H1 (cell line): ENCODE measurements at regions not wholly inside any gene's neighbourhood (a gene's known extent, or its start where the extent isn't known, plus 50 kb on each side); places are given as distances from the start of the nearest gene placed in this dataset.

ENCODE experiments used
- CTCF ChIA-PET: fragments of 300-600 bp; sonication (Branson Sonifier 250); formaldehyde crosslinking; loops from one replicate; lab custom pipeline; 2021; ENCODE audit not compliant: partially characterized antibody; lab: Charles Lee
- POLR2A ChIA-PET: fragments of 300-600 bp; sonication (Branson Sonifier 250); formaldehyde crosslinking; loops from one replicate; lab custom pipeline; 2021; ENCODE audit warnings: inconsistent platforms; ENCODE audit not compliant: partially characterized antibody; lab: Charles Lee
- DNase-seq, 2 experiments: peaks; one replicate each; pipeline versions ENCODE4 v3.0.0 to v3.0.0-alpha.2; 2010 to 2022; ENCODE audit warnings: low spot score in 2 of 2, low read depth in 1 of 2, mixed read lengths in 1 of 2
- FAIRE-seq: peaks from 2 replicates; lab custom pipeline; 2011; peaks lifted over from hg19 to GRCh38; lab: Jason Lieb, UNC
- H2AFZ ChIP-seq: 2 replicates; pipeline ENCODE4 v1.8.1; 2012; ENCODE audit warnings: low read length, inconsistent platforms
- H2AK5ac ChIP-seq: 2 replicates; pipeline ENCODE4 v1.6.1; 2013; ENCODE audit warnings: low read depth, low read length
- H2BK120ac ChIP-seq: replicated peaks from 2 replicates; pipeline ENCODE3; 2013; ENCODE audit warnings: low read depth, low read length, inconsistent platforms
- H2BK12ac ChIP-seq: 2 replicates; pipeline ENCODE4 v1.6.1; 2013; ENCODE audit warnings: low read depth, low read length
- H2BK15ac ChIP-seq: 2 replicates; pipeline ENCODE4 v1.6.1; 2013; ENCODE audit warnings: low read length
- H2BK20ac ChIP-seq: 2 replicates; pipeline ENCODE4 v1.6.1; 2013; ENCODE audit warnings: low read length
- H2BK5ac ChIP-seq: 2 replicates; pipeline ENCODE4 v1.6.1; 2013; ENCODE audit warnings: low read depth, low read length
- H3K14ac ChIP-seq: 2 replicates; pipeline ENCODE4 v1.6.1; 2013; ENCODE audit warnings: inconsistent platforms; ENCODE audit not compliant: insufficient read length
- H3K18ac ChIP-seq: 2 replicates; pipeline ENCODE4 v1.6.1; 2013; ENCODE audit warnings: low read length; ENCODE audit errors: extremely low read depth
- H3K23ac ChIP-seq: 2 replicates; pipeline ENCODE4 v1.6.1; 2013; ENCODE audit warnings: inconsistent platforms; ENCODE audit not compliant: insufficient read length
- H3K23me2 ChIP-seq: 2 replicates; pipeline ENCODE4 v1.6.1; 2013; ENCODE audit warnings: low read depth, low read length
- H3K27ac ChIP-seq: 2 replicates; pipeline ENCODE4 v1.6.1; 2011; ENCODE audit warnings: low read depth, low read length, inconsistent platforms
- H3K27me3 ChIP-seq, 4 experiments: replicated peaks in 1 of 4; 1 replicate in 1 of 4; 2 replicates in 3 of 4; pipeline versions ENCODE4 v1.6.1 to v1.8.1; 2011 to 2013; ENCODE audit warnings: low read length in 3 of 4, mild to moderate bottlenecking in 3 of 4, inconsistent platforms in 2 of 4, mixed read lengths in 2 of 4, moderate library complexity in 1 of 4; ENCODE audit not compliant: control insufficient read depth in 3 of 4, insufficient read depth in 3 of 4; ENCODE audit errors: extremely low read depth in 1 of 4
- H3K36me3 ChIP-seq, 4 experiments: 2 replicates each; pipeline versions ENCODE4 v1.6.1 to v1.8.1; 2011 to 2013; ENCODE audit warnings: mild to moderate bottlenecking in 4 of 4, low read length in 3 of 4, moderate library complexity in 2 of 4, control low read depth in 1 of 4, inconsistent platforms in 1 of 4; ENCODE audit not compliant: insufficient read depth in 4 of 4, control insufficient read depth in 2 of 4
- H3K4ac ChIP-seq: replicated peaks from 2 replicates; pipeline ENCODE3; 2013; ENCODE audit warnings: low read length, low read depth, mixed read lengths, inconsistent platforms; ENCODE audit not compliant: insufficient read length
- H3K4me1 ChIP-seq, 4 experiments: replicated peaks in 1 of 4; 1 replicate in 1 of 4; 2 replicates in 3 of 4; pipeline versions ENCODE4 v1.6.1 to v1.8.1; 2011 to 2013; ENCODE audit warnings: low read length in 3 of 4, inconsistent platforms in 2 of 4, mixed read lengths in 1 of 4; ENCODE audit not compliant: insufficient read depth in 4 of 4, control insufficient read depth in 3 of 4
- H3K4me2 ChIP-seq, 2 experiments: 2 replicates each; pipeline versions ENCODE4 v1.6.1 to v1.8.1; 2011 to 2013; ENCODE audit warnings: low read depth in 2 of 2, low read length in 2 of 2, control low read depth in 1 of 2, inconsistent platforms in 1 of 2, mild to moderate bottlenecking in 1 of 2; ENCODE audit not compliant: insufficient read depth in 1 of 2
- H3K4me3 ChIP-seq, 4 experiments: fragments of 200-600, 300-600 bp in 1 of 4; sonication (generic), shearing (Covaris generic), sonication (Bioruptor Twin) in 1 of 4; 2 replicates each; pipeline versions ENCODE4 v1.5.1 to v1.8.1; 2011 to 2016; ENCODE audit warnings: low read length in 4 of 4, low read depth in 3 of 4, control low read depth in 2 of 4, inconsistent platforms in 2 of 4, mild to moderate bottlenecking in 2 of 4, mixed read lengths in 1 of 4, moderate library complexity in 1 of 4; ENCODE audit not compliant: insufficient read depth in 2 of 4; ENCODE audit errors: extremely low read depth in 1 of 4
- H3K56ac ChIP-seq: replicated peaks from 2 replicates; pipeline ENCODE3; 2013; ENCODE audit warnings: low read depth, mild to moderate bottlenecking, mixed read lengths, low read length, inconsistent platforms; ENCODE audit not compliant: insufficient read length
- H3K79me1 ChIP-seq: 2 replicates; pipeline ENCODE4 v1.6.1; 2013; ENCODE audit warnings: low read depth, low read length, control low read depth
- H3K79me2 ChIP-seq, 2 experiments: 2 replicates each; pipeline versions ENCODE4 v1.6.1 to v1.8.1; 2012 to 2013; ENCODE audit warnings: low read length in 2 of 2, mild to moderate bottlenecking in 2 of 2, inconsistent platforms in 1 of 2; ENCODE audit not compliant: insufficient read depth in 2 of 2, control insufficient read depth in 1 of 2
- H3K9ac ChIP-seq, 4 experiments: replicated peaks in 1 of 4; 1 replicate in 1 of 4; 2 replicates in 3 of 4; pipeline versions ENCODE4 v1.6.1 to v1.8.1; 2011 to 2013; ENCODE audit warnings: low read depth in 3 of 4, low read length in 3 of 4, control low read depth in 2 of 4, mild to moderate bottlenecking in 2 of 4, moderate library complexity in 2 of 4, inconsistent platforms in 1 of 4; ENCODE audit errors: extremely low read depth in 1 of 4
- H3K9me3 ChIP-seq, 2 experiments: 2 replicates each; pipeline versions ENCODE4 v1.6.1 to v1.8.1; 2012 to 2013; ENCODE audit warnings: mild to moderate bottlenecking in 2 of 2, moderate library complexity in 2 of 2, control low read depth in 1 of 2, inconsistent platforms in 1 of 2, low read depth in 1 of 2, low read length in 1 of 2, mixed read lengths in 1 of 2; ENCODE audit not compliant: insufficient read depth in 2 of 2
- H4K20me1 ChIP-seq, 2 experiments: replicated peaks in 1 of 2; 2 replicates each; pipeline versions ENCODE3 to v1.8.1; 2011 to 2013; ENCODE audit warnings: inconsistent platforms in 2 of 2, low read length in 2 of 2, mild to moderate bottlenecking in 1 of 2; ENCODE audit not compliant: insufficient read depth in 2 of 2, control insufficient read depth in 1 of 2
- H4K5ac ChIP-seq: 2 replicates; pipeline ENCODE4 v1.6.1; 2013; ENCODE audit warnings: low read length, low read depth, mixed read lengths, inconsistent platforms; ENCODE audit not compliant: insufficient read length
- H4K8ac ChIP-seq: 2 replicates; pipeline ENCODE4 v1.8.0; 2013; ENCODE audit warnings: mild to moderate bottlenecking, moderate library complexity, low read length, inconsistent platforms; ENCODE audit not compliant: insufficient read depth; ENCODE audit errors: extremely low read depth
- H4K91ac ChIP-seq: replicated peaks from 2 replicates; pipeline ENCODE3; 2013; ENCODE audit warnings: low read length, mixed read lengths, inconsistent platforms; ENCODE audit not compliant: insufficient read length
- BACH1 ChIP-seq: IDR thresholded peaks from 2 replicates; pipeline ENCODE4 v1.6.1; 2012; ENCODE audit warnings: low read length, improper control_type of control experiment
- CHD1 ChIP-seq: IDR thresholded peaks from 2 replicates; pipeline ENCODE4 v1.6.1; 2012; ENCODE audit warnings: low read depth, low read length, improper control_type of control experiment
- POU5F1 ChIP-seq: IDR thresholded peaks from 2 replicates; pipeline ENCODE4 v1.6.1; 2011; ENCODE audit warnings: low read depth, mild to moderate bottlenecking, low read length, moderate library complexity
- SIN3A ChIP-seq, 2 experiments: IDR thresholded peaks in 1 of 2; conservative IDR thresholded peaks in 1 of 2; 2 replicates each; pipeline ENCODE4 v1.6.1; 2011 to 2012; ENCODE audit warnings: low read length in 2 of 2, improper control_type of control experiment in 1 of 2, low read depth in 1 of 2, mild to moderate bottlenecking in 1 of 2
- TBP ChIP-seq: IDR thresholded peaks from 2 replicates; pipeline ENCODE4 v1.6.1; 2011; ENCODE audit warnings: low read depth, low read length, improper control_type of control experiment
- WGBS, 2 experiments: shearing (Covaris generic) in 1 of 2; methylation state at CpG; one replicate each; pipeline versions ENCODE4 v1.1.6 to v1.1.7; 2013 to 2015; ENCODE audit warnings: low lambda C conversion rate in 2 of 2, mixed read lengths in 2 of 2, inconsistent platforms in 1 of 2, low coverage in 1 of 2, missing lambda C conversion rate in 1 of 2; ENCODE audit not compliant: insufficient replicate concordance in 2 of 2, insufficient coverage in 1 of 2, insufficient read length in 1 of 2; ENCODE audit errors: extremely low coverage in 1 of 2, missing lambda C conversion rate in 1 of 2; 5-methylcytosine and 5-hydroxymethylcytosine counted together

DNA sequence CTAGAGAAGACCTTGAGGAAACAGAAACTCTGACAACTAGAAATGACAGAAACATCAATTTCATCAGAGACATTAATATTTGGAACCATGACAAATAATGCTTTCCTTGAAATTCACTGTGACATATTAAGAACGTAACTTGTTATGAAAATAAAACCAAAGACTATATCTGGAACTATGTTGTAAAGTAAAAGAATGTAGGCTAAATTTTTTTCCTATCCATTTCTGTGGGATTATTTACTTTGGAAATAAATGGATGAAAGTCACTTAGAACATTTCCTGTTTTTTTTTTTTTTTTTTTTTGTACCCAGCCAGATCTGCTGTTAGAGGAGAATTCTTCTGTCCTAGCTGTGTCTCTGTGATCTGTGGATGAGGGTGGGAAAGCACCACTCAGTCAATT is 255.9 kb downstream of the SPRY1 start:
- H3K14ac ChIP-seq: no peak overlapping the region
- no peaks in the 10 kb centered on the region for H4K20me1 ChIP-seq
- H3K9ac ChIP-seq: no peak overlapping the region
- H3K9me3 ChIP-seq: peaks cover 9% of the 10 kb centered on the region in 2 experiments
- H3K36me3 ChIP-seq: 0 out of 8 replicates have a peak, but pooled peaks cover 0 to 2% (median 0%) of the 10 kb centered on the region in 4 experiments
- H3K56ac ChIP-seq: no peak overlapping the region
- CTCF ChIA-PET: interaction anchor here (2.0 kb wide), 1 partner anchor 303 kb away, joined by 4 read pairs; no protein-coding TSS in a partner anchor
- no peaks in the 10 kb centered on the region for H3K23me2 ChIP-seq
- DNase-seq: no peak
- no peak overlapping the region for H3K4me3 ChIP-seq
- no peak for FAIRE-seq
- no peaks in the 10 kb centered on the region for H3K27me3 ChIP-seq
- no peaks in the 10 kb centered on the region for H3K79me1 ChIP-seq
- H3K4me2 ChIP-seq: no peak overlapping the region
- no peak overlapping the region for H2BK120ac ChIP-seq
- H2BK15ac ChIP-seq: no peak overlapping the region
- no peak overlapping the region for H3K4ac ChIP-seq
- H4K8ac ChIP-seq: no peak overlapping the region
- no peak overlapping the region for H3K23ac ChIP-seq
- no peak overlapping the region for H4K91ac ChIP-seq
- no peaks in the 10 kb centered on the region for H3K79me2 ChIP-seq
- TF ChIP-seq SIN3A (conservative IDR thresholded peaks at IDR 0.05 in 1 of 2, IDR thresholded peaks at IDR 0.05 in 1 of 2; ENCODE audit: low read depth in 1 of 2, low read length in 2 of 2): no peak
- TF ChIP-seq POU5F1: no peak
- no peak for TF ChIP-seq TBP
- no peak for TF ChIP-seq BACH1
- no peak for TF ChIP-seq CHD1
- H3K18ac ChIP-seq: no peak overlapping the region
- no peak overlapping the region for H2BK5ac ChIP-seq
- no peak overlapping the region for H2AFZ ChIP-seq
- POLR2A ChIA-PET: no interaction called here
- H4K5ac ChIP-seq: no peak overlapping the region
- H2BK12ac ChIP-seq: no peak overlapping the region
- no peak overlapping the region for H3K27ac ChIP-seq
- H3K4me1 ChIP-seq: peaks cover 1 to 3% (median 2%) of the 10 kb centered on the region in 4 experiments; a peak in 3 of 7 replicates
- WGBS, 2 experiments: 94% methylated on average over 1 of the region's 1 CpG; no CpG with 5 or more reads in 1 of the 2 experiments
- no peak overlapping the region for H2AK5ac ChIP-seq
- no peak overlapping the region for H2BK20ac ChIP-seq
